HG03159 (cell line): ENCODE measurements at regions not wholly inside any gene's neighbourhood (a gene's known extent, or its start where the extent isn't known, plus 50 kb on each side); places are given as distances from the start of the nearest gene placed in this dataset.

Experiments
- ATAC-seq: cut with Tn5 transposase; IDR thresholded peaks from one replicate; pipeline ENCODE4 v1.9.1; 2021; ENCODE audit warnings: mild to moderate bottlenecking, moderate library complexity; ENCODE audit not compliant: unreplicated experiment

DNA sequence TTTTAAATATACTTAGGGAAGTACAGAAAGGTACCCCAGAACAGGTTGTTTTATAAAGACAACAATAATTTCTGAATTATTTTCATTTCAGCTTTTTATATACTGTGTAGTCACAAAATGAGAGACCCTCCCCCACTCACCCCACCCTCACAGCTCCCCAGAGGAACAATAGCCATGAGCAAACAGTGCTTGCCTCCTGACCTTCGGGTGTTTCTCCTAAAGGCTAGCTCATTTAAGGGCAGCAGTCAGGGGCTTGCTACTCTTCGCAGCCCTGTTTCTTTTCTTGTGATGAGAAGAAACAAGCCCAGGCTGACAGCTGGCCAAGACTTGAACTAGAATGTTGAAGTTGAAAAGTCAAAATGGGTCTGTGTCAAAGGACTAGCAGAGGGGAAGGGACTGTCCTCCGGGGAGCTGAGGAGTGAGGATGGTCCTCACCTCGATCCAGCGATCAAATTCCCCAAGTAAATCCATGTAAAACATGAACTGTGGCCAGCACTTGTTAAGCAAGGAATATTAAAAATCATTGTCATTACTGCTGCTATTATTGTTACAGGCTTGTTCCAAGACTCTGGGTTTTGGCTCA, 133.8 kb upstream of the ARHGAP5 start:
- no peak for ATAC-seq

DNA sequence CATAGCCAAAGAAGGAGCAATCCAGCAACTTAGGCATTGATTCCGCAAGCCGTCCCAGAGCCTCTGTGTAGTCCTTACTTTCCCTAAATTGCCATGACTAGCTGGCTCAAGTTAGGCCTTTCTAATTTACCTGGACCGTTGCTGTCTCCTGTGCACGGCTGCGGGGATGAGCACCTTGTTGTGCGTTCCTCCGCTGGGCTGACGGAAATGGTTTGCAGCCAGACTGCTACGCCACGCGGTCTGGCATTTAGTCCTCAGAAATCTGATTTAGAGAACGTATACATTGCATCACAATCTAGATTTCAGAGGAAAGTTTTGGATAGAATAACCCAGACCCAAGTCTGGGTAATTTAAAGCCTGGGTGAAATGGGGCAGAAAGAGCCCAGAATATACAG, 133.2 kb upstream of the ARHGAP5 start:
- ATAC-seq: no peak

DNA sequence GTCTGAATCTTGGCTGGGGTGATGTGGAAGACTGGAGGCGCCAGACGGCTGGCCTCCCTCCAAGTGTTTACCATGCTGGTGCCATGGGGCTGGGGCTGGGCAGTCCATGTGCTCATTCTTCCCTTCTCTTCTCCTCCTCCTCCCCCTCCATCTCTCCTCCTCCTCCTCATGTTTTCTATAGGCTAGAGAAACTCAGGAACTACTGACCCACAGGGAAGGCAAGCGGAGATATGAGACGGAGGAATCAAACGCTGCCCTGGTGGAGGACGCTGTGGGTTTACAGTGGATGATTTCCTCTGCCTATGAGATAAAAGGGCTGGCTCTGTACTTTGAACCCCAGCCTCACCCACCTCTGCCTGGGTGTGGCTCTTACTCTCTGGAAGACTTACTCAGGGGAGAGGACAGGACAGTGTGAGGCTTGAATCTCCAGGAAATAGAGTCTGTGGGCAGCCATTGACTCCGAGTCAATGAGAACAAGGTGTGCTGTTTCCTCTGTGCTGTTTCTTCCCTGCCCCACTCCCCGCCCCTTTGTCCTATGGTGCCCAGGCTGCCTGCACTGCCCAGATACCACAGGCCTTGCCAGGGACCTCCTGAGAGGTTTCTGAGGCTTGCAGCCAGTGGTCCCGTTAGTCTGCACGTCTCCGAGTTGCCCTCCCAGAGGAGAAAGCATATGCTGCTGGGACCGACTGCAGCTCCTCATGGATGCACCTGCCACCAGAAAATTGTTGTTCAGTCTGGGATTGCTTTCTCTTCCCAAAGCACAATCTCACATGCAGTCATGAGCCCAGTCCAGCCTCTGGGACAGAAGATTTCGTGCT, 132.6 kb upstream of the ARHGAP5 start:
- ATAC-seq: no peak

DNA sequence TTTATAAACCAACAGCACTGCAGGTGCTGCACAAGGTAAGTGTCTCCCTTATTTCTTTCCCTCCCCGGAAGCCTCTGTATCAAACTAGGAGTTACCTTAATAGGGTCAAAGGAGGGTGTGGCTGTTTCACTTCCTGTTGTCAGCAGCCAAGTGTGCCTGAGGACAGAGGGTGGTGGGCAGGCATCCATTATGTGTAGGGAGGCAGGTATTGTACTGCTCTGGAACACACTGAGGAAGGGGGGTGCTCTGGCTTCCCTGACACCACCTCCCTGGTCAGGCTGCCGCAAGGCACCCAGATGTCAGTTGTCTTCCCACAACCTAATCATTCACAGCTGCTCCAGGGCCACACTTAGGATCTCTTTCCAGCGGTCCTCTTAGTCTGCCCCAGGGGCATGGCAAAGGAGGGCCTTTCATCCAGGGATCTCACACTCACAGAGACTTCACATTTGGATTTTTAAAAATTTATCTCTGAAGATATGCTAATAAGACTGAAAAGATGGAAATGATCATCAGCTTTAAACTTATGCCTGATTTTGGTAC, 132.0 kb upstream of the ARHGAP5 start:
- peak; percentile 78 for ATAC-seq

DNA sequence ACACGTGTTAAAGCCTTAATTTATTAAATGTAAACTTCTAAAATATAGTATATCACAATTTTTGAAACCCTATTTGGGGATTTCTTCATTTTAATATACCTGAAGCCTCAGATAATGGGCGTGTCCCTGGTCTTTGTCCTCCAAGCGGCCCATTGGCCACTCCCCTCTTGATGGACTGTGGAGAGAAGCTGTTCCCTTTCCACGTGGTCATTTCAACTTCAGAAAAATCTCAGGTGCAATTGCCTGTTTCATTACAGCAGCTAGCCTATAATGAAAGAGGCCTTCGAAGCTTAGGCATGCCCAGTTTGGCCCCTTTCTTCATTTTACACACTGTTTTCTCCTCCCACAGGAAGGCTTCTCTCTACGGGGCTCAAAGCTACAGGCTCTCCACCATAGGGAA, 131.4 kb upstream of the ARHGAP5 start:
- ATAC-seq: no peak

DNA sequence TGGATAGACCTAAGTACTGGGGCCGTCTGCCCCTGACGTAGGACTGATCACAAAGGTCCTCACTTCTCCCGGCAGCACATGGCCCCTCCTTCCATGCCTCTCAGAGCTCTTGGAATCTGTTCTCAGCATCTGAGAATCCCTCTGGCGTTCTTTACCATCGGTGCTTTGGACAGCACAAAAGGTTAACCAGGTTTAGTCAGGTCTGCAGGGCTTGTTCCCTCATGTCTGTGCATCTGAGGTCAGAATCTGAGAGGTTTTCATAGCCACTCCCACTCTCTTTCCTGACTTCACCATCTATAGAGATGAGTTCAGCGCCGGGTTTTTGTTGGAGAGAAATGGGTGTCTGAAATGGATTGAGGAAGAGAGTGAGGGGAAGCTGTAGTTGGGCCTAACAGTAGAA, 130.0 kb upstream of the ARHGAP5 start:
- no peak for ATAC-seq

DNA sequence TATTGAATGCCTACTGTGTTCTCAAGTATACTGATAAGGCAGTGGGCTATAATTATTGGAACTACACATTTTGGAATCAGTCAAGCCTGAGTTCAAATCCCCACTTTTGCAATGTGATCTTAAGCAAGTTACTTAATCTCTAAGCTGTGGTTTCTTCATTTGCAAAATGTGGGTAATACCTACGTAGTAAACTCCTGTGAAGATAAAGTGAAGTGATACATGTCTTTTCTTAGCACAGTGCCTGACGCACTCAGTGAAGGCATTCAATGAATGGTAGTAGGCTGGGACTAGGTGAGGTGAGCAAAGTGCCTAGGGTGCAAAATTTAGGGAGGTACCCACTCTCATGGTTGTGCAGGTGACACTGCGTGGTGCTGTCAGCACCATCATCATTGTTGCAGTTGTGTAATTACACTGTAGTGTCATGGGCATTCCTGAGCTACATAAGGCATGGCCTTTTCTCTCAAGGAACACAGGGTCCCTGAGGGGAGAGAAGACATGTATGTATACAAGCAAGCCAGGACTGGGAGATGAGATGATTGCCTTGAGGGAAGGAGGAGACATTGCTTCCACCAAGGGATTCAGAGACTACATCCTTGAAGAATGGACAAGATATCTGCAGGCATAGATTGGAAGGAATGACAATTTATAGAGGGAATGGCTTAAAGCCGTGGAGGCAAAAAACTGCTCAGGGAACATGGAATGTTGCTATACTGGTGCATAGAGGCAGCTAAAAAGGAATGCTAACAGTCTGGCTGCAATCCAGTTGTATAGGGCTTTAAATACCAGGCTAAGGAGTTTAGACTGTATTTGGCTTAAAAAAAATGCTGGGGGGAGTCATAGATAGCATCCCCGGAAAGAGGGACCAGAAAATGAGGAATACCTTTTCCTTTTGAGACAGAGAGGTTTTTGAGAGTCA, 129.2 kb upstream of the ARHGAP5 start:
- no peak for ATAC-seq

DNA sequence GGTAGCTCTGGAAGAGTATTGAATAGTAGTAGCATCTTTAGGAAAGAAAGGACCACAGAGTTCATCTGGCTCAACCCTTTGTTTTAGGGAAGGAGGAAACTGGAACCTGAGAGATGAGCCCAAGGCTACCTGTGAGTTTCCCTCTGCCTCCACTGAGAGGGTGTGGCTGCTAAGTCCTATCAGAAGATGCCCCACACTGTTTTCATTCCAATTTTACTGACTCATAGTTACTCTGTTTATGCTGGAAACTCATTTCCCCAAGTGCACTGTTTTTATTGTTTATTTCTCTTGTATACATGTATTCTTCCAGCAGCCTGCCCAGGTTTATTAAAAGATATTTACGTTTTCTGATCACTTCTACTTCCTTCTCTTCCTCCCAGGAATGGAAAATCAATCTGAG, 127.4 kb upstream of the ARHGAP5 start:
- no peak for ATAC-seq

DNA sequence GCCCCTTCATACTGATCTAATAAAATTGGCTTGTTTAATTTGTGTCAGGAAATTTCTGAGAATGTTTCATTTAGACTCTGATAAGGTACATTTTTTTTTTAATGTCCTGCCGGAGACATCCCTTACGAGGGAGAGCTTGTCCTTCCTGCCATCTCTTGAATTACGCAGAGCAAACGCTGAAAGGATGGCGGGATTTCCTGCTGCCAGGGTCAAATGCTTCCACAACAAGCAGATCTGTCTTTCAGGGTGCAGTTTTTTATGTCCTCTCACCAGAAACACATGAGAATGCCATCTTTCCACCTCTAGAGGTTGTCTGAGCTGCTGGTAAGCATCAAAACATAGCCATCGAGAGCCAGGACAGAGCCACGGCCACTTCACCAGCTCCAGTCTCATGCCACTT, 126.8 kb upstream of the ARHGAP5 start:
- no peak for ATAC-seq

DNA sequence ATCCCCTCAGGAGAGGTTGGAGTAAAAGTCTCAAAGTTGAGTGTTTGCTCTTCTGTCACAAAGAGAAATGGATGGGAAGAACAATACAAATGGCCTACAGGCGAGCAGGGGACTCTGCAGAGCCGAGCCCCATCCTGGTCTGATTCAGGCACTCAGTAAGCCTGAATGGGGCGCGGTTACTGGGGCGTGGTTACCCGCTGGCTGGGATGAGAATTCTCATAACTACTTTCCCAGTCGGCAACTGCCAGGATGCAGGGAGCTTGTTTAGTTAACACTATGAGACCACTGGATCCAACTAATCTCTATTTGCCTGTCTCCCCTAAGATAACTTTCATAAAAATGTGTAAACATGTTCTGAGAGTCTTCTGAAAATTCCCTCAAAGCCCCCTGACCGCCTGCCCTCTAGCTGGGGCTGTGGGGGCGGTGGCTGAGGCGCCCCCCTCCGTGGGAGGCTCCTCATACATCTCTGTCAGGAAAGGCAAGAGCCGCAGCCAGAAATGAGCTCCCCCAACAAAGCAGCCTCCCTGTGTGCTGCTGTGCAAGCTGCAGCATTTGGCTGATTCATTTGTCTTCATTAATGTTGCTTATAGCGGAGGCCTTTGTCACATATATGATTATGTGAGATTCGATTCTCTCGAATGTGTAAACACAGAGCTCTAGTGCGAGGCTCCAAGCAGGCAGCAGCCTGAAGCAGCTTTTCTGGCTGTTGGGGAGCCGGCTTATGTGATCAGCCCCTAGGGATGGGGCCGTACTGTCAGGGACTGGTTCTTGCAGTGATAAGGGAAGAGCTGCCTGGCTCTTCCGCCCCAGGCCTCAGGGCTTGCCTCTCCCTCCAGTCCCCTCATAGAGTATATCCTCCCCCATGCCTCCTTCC, 126.1 kb upstream of the ARHGAP5 start:
- no peak for ATAC-seq

DNA sequence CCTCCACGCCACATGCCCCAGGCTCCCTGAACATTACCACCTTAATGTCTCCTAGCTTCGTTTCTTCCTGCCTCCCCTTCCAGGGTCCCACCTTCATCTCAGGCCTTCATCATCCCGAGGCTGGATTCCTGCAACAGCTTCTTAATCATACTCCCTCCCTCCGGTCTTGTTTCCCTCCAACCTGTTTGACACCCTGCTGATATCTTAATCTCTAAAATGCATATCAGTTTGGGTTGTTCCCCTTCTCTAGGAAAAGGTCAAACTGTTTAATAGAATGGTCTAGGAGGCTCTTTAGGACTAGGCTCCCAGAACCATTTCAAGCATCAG, 125.5 kb upstream of the ARHGAP5 start:
- no peak for ATAC-seq

DNA sequence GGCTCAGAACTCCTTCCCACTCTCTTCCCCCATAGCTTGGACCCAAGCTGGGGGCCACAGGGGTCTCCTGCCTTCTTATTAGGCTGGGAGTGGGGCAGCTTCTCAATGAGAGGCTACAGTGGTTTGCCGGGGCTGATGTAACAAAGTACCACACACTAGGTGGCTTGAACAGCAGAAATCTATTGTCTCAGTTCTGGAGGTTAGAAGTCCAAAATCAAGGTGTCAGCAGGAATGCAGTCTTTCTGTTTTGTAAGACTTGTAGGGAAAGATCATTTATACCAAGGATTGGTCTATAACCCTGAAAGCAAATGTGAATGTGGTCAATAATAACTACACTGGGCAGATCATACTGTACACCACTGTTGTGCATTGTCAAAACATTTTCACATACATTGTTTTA, 124.5 kb upstream of the ARHGAP5 start:
- ATAC-seq: no peak

DNA sequence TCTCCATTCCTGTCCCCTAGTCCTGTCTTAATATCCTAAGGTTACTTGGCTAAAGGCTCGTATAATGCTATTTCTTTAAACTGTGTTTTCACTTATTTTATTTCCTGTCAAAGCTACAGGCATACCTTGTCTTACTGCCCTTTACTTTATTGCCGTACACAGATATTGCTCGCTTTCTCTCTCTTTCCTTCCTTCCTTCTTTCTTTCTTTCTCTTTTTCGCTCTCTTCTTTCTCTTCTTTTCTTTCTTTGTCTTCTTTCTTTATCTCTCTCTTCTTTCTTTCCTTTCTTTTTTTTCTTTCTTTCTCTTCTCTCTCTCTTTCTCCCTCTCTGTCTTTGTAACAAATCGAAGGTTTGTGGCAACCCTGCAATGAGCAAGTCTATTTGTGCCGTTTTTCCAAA, 123.9 kb upstream of the ARHGAP5 start:
- no peak for ATAC-seq

DNA sequence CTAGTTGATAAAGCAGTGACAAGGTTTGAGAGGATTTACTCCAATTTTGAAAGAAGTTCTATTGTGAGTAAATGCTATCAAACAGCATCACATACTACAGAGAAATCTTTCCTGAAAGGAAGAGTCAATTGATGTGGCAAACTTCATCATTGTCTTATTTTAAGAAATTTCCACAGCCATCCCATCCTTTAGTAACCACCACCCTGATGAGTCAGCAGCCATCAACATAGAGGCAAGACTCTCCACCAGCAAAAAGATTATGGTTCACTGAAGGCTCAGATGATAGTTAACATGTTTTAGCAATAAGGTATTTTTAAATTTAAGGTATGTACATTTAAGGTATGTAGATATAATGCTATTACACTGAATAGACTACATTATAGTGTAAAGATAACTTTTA, 122.1 kb upstream of the ARHGAP5 start:
- no peak for ATAC-seq

DNA sequence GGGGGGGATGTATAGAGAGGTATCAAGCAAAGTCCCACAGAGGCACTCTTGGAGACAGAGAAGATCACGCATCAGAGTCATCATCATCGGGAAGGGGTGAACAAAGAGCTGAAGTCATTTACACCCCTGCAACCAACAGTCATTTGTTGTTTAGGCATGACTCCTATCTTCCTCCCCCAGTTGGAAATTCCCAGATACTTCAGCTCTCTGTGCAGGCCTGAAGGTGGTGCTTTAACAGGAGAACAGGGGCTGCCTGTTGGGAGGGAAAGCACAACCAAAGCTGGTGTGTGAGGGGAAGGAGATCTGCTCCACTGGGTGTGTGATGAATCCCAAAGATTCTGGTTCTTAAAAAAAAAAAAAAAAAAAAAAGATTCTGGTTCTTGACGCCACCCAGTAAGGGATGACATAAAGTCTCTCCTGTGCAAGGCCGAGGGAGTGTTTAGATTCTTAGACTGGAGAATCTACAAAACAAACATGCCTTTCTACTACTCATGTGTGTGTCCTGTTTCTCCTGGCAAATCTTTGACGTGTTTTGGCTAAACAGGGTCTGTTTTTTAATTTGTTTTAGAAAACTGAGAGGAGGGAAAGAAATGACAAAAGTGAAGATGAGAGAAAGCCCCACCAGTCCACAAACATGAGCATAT, 121.0 kb upstream of the ARHGAP5 start:
- ATAC-seq: no peak

DNA sequence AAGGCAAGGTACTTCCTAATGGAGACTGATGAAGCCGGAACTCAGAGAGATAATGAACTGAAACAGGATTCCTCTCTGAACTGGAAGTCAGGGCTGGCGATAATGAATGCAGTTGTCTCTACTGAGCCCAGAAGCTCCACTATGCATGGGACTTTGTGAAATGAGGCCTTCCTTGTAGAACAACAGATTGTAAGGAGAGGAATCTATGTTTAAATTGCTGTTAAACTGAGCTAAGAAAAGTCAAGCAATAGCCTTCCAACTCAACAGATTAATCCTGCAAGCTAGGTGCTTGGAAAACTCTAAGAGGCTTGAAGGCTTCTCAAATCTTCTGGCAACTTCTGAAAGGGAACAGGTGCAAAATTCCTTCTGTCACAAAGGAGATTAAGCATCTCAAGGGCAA, 119.5 kb upstream of the ARHGAP5 start:
- no peak for ATAC-seq

DNA sequence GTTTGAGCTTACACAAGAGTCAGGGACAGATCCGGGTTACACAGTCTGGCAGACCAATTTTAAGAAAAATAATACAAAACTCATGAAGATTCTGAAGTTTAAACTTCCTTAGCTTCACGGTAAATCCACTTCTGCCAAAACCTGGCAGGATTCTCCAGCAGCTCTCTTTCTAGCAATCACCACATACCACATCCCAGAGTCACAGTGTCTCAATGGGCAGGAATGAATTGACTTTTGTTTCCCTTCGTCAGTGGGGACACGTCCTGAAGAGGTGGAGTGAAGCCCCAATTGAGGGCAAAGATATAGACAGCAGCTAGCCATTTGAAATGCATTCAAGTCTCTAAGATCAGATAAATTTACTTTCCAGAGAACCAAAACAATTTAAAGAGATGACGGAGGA, 117.1 kb upstream of the ARHGAP5 start:
- no peak for ATAC-seq

DNA sequence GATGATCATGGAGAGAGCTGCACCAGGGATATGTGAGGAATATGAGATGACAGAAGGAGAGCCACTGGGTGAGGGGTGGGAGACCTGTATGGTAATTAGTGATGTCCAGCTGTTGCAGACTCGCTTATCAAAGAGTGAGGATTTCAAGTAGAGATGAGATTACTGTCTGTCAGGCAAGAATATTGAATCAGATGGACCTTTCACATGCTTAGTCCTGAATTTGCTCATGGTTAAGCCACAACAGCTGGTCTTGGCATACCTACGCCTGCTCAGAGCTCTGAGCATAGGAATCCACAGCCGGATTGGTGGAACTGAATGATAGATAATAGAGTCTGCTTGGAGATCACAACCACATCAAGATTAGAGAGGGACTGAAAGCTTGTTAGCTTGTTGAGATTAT, 115.2 kb upstream of the ARHGAP5 start:
- ATAC-seq: no peak

DNA sequence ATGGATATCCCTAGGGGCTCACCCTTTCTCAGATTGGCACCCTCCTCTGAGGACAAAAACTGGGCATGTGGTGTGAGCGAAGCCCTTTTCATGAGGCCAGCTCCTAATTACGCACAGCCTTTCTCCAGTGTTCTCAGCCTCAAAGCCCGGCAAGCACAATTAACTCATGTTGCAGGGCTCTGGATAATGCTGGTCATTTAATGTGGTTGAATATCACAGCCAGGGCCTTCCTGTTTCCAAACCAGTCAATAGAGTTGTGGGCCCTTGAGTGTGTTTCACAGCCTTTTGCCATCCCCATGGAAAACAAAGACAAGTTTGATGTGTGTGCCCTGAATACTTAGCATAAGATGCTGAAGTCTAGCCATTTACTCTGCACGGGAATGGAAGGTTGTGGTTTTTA, 114.2 kb upstream of the ARHGAP5 start:
- no peak for ATAC-seq

DNA sequence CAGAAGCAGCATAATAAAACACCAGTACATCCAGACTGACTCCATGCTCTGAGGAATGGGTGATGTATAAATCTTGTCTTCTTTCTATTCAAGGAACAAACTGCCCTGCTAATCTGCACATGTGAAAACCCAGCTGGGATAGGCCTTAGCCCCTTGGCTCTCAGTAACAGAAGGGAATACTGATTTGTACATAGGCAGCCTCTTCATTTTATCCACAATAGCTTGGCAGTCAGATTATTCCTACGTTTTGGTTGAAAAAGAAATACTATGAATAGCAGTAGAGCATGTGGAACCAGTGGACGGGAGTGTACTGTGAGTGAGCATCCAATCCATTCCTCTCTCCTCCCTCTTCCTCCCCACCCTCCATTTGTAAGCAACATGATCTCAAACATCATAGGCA, 113.5 kb upstream of the ARHGAP5 start:
- ATAC-seq: no peak
